SU-DHL-6 (cell line): ENCODE measurements at regions not wholly inside any gene's neighbourhood (a gene's known extent, or its start where the extent isn't known, plus 50 kb on each side); places are given as distances from the start of the nearest gene placed in this dataset.

Source experiments
- CTCF ChIP-seq: fragments of 200-600 bp; sonication (generic); IDR thresholded peaks from one replicate; pipeline ENCODE4 v1.5.1; 2017; ENCODE audit warnings: antibody characterized with exemption, mild to moderate bottlenecking, low read length, moderate library complexity; ENCODE audit not compliant: insufficient read depth, poor library complexity, severe bottlenecking
- EZH2phosphoT487 ChIP-seq: fragments of 200-600 bp; sonication (generic), shearing (Covaris generic); conservative IDR thresholded peaks from 2 replicates; pipeline ENCODE4 v1.6.1; 2018; ENCODE audit warnings: mild to moderate bottlenecking, antibody characterized with exemption, low read length, moderate library complexity, mixed read lengths

GRCh38 chr1:105558023-105558422 lies 1498.5 kb upstream of the PRMT6 start:
- no peak for TF ChIP-seq CTCF
- no peak for TF ChIP-seq EZH2phosphoT487
